ENCODE measurements at regions not wholly inside any gene's neighbourhood (a gene's known extent, or its start where the extent isn't known, plus 50 kb on each side); places are given as distances from the start of the nearest gene placed in this dataset.
"Not testable (repeated sequence)": the region's sequence is repeated elsewhere in the genome, so short reads cannot be mapped to it uniquely, and the experiment has no call there.

GRCh38 chr21:6109774-6110173 is 4411.6 kb upstream of the TPTE start:
- not testable (repeated sequence) for TF ChIP-seq CTCF (conservative IDR thresholded peaks at IDR 0.05; ENCODE audit: low read depth in 2 of 2); EZH2phosphoT487 (IDR thresholded peaks at IDR 0.05; ENCODE audit: unreplicated experiment); POLR2AphosphoS5 (IDR thresholded peaks at IDR 0.05; ENCODE audit: low read depth); EZH2 (IDR thresholded peaks at IDR 0.05; ENCODE audit: low read depth, unreplicated experiment); CREB1 (CRISPR knock-in tag; IDR thresholded peaks at IDR 0.05; ENCODE audit: low read depth)
- TF ChIP-seq, protein P1, sequence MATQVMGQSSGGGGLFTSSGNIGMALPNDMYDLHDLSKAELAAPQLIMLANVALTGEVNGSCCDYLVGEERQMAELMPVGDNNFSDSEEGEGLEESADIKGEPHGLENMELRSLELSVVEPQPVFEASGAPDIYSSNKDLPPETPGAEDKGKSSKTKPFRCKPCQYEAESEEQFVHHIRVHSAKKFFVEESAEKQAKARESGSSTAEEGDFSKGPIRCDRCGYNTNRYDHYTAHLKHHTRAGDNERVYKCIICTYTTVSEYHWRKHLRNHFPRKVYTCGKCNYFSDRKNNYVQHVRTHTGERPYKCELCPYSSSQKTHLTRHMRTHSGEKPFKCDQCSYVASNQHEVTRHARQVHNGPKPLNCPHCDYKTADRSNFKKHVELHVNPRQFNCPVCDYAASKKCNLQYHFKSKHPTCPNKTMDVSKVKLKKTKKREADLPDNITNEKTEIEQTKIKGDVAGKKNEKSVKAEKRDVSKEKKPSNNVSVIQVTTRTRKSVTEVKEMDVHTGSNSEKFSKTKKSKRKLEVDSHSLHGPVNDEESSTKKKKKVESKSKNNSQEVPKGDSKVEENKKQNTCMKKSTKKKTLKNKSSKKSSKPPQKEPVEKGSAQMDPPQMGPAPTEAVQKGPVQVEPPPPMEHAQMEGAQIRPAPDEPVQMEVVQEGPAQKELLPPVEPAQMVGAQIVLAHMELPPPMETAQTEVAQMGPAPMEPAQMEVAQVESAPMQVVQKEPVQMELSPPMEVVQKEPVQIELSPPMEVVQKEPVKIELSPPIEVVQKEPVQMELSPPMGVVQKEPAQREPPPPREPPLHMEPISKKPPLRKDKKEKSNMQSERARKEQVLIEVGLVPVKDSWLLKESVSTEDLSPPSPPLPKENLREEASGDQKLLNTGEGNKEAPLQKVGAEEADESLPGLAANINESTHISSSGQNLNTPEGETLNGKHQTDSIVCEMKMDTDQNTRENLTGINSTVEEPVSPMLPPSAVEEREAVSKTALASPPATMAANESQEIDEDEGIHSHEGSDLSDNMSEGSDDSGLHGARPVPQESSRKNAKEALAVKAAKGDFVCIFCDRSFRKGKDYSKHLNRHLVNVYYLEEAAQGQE (IDR thresholded peaks at IDR 0.05; ENCODE audit: unreplicated experiment), result not testable (repeated sequence)
- TF ChIP-seq, protein P2, sequence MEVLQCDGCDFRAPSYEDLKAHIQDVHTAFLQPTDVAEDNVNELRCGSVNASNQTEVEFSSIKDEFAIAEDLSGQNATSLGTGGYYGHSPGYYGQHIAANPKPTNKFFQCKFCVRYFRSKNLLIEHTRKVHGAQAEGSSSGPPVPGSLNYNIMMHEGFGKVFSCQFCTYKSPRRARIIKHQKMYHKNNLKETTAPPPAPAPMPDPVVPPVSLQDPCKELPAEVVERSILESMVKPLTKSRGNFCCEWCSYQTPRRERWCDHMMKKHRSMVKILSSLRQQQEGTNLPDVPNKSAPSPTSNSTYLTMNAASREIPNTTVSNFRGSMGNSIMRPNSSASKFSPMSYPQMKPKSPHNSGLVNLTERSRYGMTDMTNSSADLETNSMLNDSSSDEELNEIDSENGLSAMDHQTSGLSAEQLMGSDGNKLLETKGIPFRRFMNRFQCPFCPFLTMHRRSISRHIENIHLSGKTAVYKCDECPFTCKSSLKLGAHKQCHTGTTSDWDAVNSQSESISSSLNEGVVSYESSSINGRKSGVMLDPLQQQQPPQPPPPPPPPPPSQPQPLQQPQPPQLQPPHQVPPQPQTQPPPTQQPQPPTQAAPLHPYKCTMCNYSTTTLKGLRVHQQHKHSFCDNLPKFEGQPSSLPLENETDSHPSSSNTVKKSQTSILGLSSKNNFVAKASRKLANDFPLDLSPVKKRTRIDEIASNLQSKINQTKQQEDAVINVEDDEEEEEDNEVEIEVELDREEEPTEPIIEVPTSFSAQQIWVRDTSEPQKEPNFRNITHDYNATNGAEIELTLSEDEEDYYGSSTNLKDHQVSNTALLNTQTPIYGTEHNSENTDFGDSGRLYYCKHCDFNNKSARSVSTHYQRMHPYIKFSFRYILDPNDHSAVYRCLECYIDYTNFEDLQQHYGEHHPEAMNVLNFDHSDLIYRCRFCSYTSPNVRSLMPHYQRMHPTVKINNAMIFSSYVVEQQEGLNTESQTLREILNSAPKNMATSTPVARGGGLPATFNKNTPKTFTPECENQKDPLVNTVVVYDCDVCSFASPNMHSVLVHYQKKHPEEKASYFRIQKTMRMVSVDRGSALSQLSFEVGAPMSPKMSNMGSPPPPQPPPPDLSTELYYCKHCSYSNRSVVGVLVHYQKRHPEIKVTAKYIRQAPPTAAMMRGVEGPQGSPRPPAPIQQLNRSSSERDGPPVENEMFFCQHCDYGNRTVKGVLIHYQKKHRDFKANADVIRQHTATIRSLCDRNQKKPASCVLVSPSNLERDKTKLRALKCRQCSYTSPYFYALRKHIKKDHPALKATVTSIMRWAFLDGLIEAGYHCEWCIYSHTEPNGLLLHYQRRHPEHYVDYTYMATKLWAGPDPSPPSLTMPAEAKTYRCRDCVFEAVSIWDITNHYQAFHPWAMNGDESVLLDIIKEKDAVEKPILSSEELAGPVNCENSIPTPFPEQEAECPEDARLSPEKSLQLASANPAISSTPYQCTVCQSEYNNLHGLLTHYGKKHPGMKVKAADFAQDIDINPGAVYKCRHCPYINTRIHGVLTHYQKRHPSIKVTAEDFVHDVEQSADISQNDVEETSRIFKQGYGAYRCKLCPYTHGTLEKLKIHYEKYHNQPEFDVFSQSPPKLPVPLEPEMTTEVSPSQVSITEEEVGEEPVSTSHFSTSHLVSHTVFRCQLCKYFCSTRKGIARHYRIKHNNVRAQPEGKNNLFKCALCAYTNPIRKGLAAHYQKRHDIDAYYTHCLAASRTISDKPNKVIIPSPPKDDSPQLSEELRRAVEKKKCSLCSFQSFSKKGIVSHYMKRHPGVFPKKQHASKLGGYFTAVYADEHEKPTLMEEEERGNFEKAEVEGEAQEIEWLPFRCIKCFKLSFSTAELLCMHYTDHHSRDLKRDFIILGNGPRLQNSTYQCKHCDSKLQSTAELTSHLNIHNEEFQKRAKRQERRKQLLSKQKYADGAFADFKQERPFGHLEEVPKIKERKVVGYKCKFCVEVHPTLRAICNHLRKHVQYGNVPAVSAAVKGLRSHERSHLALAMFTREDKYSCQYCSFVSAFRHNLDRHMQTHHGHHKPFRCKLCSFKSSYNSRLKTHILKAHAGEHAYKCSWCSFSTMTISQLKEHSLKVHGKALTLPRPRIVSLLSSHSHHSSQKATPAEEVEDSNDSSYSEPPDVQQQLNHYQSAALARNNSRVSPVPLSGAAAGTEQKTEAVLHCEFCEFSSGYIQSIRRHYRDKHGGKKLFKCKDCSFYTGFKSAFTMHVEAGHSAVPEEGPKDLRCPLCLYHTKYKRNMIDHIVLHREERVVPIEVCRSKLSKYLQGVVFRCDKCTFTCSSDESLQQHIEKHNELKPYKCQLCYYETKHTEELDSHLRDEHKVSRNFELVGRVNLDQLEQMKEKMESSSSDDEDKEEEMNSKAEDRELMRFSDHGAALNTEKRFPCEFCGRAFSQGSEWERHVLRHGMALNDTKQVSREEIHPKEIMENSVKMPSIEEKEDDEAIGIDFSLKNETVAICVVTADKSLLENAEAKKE (CRISPR knock-in tag; IDR thresholded peaks at IDR 0.05), result not testable (repeated sequence)
